ENCODE measurements at regions not wholly inside any gene's neighbourhood (a gene's known extent, or its start where the extent isn't known, plus 50 kb on each side); places are given as distances from the start of the nearest gene placed in this dataset.

DNA sequence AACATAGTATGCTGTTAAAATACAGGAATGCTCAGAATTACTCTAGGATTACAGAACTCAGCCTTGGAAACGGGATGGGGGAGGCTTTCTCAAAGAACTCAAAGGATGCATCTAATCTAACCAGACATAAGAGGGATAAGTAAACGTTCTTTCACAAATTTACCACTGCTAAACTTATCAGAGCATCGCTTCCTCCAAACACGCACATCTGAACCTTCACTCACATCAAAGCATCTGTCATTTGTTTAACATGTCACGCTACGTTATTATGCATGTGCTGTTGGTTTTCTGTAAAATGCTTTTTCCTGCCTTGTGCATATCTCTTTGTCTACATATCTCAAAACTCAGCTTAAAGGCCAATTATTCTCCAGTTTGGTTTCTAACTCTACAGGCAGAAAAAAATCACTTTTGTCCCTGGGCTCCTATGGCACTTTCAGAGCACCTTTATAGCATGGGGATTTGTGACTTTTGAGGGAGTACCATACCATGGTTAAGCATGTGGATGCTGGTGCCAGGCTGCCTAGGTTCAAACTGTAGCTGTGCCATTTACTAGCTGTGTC lies 106.7 kb upstream of the FSHR start:
- Histone ChIP-seq H3K36me3 (ENCODE audit: control insufficient read depth in 5 of 5, insufficient read depth in 5 of 5, low read length in 5 of 5) (no peaks in the 10 kb centered on the region), H3K27ac (ENCODE audit: low read depth, low read length) (no peak overlapping the region), H3K9me3 (ENCODE audit: control insufficient read depth in 5 of 5, low read length in 5 of 5) (no peaks in the 10 kb centered on the region), H3K4me1 (ENCODE audit: control insufficient read depth in 5 of 5, insufficient read depth in 5 of 5, low read length in 5 of 5) (peaks cover 0 to 3% (median 0%) of the 10 kb centered on the region in 5 donors), H3K4me3 (ENCODE audit: low read depth in 1 of 5, low read length in 5 of 5) (no peak overlapping the region), H3K27me3 (ENCODE audit: control insufficient read depth in 5 of 5, insufficient read depth in 4 of 5, low read length in 5 of 5) (peaks cover 0 to 2% (median 0%) of the 10 kb centered on the region in 5 donors), H3K9ac (ENCODE audit: low read length in 5 of 5) (no peak overlapping the region)

DNA sequence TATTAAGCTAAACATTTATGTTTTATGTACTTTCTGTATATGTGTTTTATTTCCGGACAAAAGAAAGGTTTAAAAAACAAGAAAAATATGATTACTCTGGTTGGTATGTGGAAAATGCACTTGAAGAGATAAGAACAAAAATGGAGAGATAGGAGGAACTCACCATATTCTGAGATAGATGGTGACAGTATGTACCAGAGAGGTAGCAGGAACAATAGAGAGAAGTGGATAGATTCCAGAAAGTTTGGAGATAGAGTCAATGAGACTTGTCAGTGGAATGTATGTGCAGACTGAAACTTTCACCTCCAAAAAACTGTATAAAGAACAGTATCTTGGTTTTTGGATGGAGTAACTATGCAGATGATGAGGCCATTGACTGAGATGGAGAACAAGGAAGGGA lies 105.6 kb upstream of the FSHR start:
- H3K27me3 ChIP-seq (ENCODE audit: control insufficient read depth in 5 of 5, insufficient read depth in 4 of 5, low read length in 5 of 5) = peaks cover 0 to 2% (median 0%) of the 10 kb centered on the region in 5 donors
- no peaks in the 10 kb centered on the region for H3K36me3 ChIP-seq (ENCODE audit: control insufficient read depth in 5 of 5, insufficient read depth in 5 of 5, low read length in 5 of 5)
- no peaks in the 10 kb centered on the region for H3K9me3 ChIP-seq (ENCODE audit: control insufficient read depth in 5 of 5, low read length in 5 of 5)
- H3K27ac ChIP-seq (ENCODE audit: low read depth, low read length) = no peak overlapping the region
- H3K9ac ChIP-seq (ENCODE audit: low read length in 5 of 5) = no peak overlapping the region
- no peak overlapping the region for H3K4me3 ChIP-seq (ENCODE audit: low read depth in 1 of 5, low read length in 5 of 5)
- H3K4me1 ChIP-seq (ENCODE audit: control insufficient read depth in 5 of 5, insufficient read depth in 5 of 5, low read length in 5 of 5) = no peaks in the 10 kb centered on the region

DNA sequence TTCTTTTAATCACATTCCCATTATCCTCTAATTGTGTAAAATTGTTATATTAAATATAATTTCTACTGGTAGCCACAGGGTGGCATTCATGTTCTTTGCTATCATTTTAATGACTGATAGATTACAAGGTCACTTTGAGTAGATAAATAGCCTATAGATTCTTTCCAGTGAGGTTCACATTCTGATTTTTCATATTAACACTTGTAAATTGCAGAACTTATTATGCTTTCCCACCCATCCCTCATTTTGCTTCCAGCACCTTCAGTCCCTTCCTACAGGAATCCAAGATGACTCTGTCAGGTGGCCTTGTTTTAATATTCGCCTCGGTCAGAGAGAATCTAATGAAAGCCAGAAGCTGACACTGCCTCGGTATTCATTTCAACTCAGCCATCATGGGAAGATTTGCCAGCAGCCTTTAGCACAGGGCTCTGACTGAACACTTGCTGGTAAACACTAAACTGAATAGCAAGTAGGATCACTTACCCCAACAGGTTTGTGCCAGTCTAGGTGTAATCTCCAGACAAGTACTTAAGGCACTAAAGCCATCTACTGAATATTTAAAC lies 101.2 kb upstream of the FSHR start:
- Histone ChIP-seq H3K4me1 (ENCODE audit: control insufficient read depth in 5 of 5, insufficient read depth in 5 of 5, low read length in 5 of 5) (peaks cover 0 to 4% (median 0%) of the 10 kb centered on the region in 5 donors), H3K4me3 (ENCODE audit: low read depth in 1 of 5, low read length in 5 of 5) (no peak overlapping the region), H3K9me3 (ENCODE audit: control insufficient read depth in 5 of 5, low read length in 5 of 5) (no peaks in the 10 kb centered on the region), H3K27me3 (ENCODE audit: control insufficient read depth in 5 of 5, insufficient read depth in 4 of 5, low read length in 5 of 5) (no peaks in the 10 kb centered on the region), H3K27ac (ENCODE audit: low read depth, low read length) (no peak overlapping the region), H3K9ac (ENCODE audit: low read length in 5 of 5) (no peak overlapping the region), H3K36me3 (ENCODE audit: control insufficient read depth in 5 of 5, insufficient read depth in 5 of 5, low read length in 5 of 5) (no peaks in the 10 kb centered on the region)

DNA sequence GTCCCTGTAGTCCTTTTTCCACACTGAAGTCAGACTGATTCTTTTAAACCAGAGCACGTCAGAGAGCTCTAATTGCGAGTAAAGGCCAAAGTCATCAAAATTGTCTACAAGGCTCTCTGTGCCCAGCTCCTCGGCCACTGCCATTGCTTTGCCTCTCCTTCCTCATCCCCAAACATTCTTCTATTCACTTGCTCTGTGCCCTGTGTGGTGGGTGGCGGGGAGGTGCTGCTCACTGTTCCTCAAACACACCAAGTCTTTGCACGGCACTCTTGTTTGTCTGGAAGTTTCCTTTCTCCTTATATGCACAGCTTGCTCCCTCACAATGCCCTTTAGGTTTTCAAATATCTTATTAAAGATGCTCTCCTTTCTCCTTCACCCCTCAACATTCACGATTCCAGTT lies 100.1 kb upstream of the FSHR start:
- H3K27ac ChIP-seq (ENCODE audit: low read depth, low read length) = no peak overlapping the region
- H3K9me3 ChIP-seq (ENCODE audit: control insufficient read depth in 5 of 5, low read length in 5 of 5) = no peaks in the 10 kb centered on the region
- H3K36me3 ChIP-seq (ENCODE audit: control insufficient read depth in 5 of 5, insufficient read depth in 5 of 5, low read length in 5 of 5) = no peaks in the 10 kb centered on the region
- peak overlapping the region in 1 of 5 donors; percentile 4 for H3K9ac ChIP-seq (ENCODE audit: low read length in 5 of 5)
- peaks cover 0 to 4% (median 0%) of the 10 kb centered on the region in 5 donors for H3K4me1 ChIP-seq (ENCODE audit: control insufficient read depth in 5 of 5, insufficient read depth in 5 of 5, low read length in 5 of 5)
- H3K27me3 ChIP-seq (ENCODE audit: control insufficient read depth in 5 of 5, insufficient read depth in 4 of 5, low read length in 5 of 5) = no peaks in the 10 kb centered on the region
- no peak overlapping the region for H3K4me3 ChIP-seq (ENCODE audit: low read depth in 1 of 5, low read length in 5 of 5)

DNA sequence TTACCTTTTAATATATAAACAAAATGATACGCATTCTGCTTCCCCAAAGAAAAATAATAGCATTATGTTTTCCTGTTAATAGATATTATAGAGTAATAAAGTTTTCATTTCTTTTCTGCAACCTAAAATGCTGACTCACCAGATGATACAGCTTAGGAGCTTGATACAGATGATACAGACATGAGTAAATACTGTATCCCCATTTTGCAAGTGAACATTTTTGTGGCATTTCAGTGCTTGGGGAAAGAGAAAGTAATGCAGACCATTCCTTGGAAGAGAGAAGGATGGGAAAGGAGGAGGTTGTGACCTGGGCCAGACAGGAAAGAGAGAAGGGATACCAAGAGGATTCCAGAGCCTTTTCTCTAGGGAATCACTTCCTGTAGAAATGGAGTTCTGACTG lies 97.5 kb upstream of the FSHR start:
- no peak overlapping the region for H3K9ac ChIP-seq (ENCODE audit: low read length in 5 of 5)
- H3K36me3 ChIP-seq (ENCODE audit: control insufficient read depth in 5 of 5, insufficient read depth in 5 of 5, low read length in 5 of 5) = no peaks in the 10 kb centered on the region

DNA sequence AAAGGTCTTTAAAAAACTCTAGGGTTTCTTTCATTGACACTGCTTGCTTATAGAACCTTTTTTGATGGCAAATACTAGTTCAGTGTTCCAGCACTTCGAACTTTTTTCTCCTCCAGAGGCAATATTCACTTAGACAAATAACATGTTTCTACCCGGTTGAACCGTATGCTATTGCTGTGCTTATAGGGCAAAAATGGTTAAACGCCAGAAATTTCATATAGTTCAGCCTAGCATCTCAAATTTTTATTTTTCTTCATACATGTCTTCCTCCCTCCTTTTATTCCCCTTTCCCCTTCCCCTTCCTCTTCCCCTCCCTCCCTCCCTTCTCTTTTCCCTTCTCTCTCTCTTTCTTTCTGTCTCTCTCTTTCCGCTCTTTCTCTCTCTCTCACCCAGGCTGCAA lies 96.9 kb upstream of the FSHR start:
- Histone ChIP-seq H3K4me3 (ENCODE audit: low read depth in 1 of 5, low read length in 5 of 5) (no peak overlapping the region), H3K27ac (ENCODE audit: low read depth, low read length) (no peak overlapping the region), H3K4me1 (ENCODE audit: control insufficient read depth in 5 of 5, insufficient read depth in 5 of 5, low read length in 5 of 5) (peaks cover 0 to 4% (median 3%) of the 10 kb centered on the region in 5 donors), H3K9ac (ENCODE audit: low read length in 5 of 5) (no peak overlapping the region), H3K9me3 (ENCODE audit: control insufficient read depth in 5 of 5, low read length in 5 of 5) (no peaks in the 10 kb centered on the region), H3K27me3 (ENCODE audit: control insufficient read depth in 5 of 5, insufficient read depth in 4 of 5, low read length in 5 of 5) (no peaks in the 10 kb centered on the region), H3K36me3 (ENCODE audit: control insufficient read depth in 5 of 5, insufficient read depth in 5 of 5, low read length in 5 of 5) (no peaks in the 10 kb centered on the region)

More for the DNA sequence above, 97.5 kb upstream of the FSHR start:
- no peak overlapping the region for H3K4me3 ChIP-seq (ENCODE audit: low read depth in 1 of 5, low read length in 5 of 5)
- peaks cover 0 to 4% (median 3%) of the 10 kb centered on the region in 5 donors for H3K4me1 ChIP-seq (ENCODE audit: control insufficient read depth in 5 of 5, insufficient read depth in 5 of 5, low read length in 5 of 5)
- H3K9me3 ChIP-seq (ENCODE audit: control insufficient read depth in 5 of 5, low read length in 5 of 5) = no peaks in the 10 kb centered on the region
- no peak overlapping the region for H3K27ac ChIP-seq (ENCODE audit: low read depth, low read length)
- no peaks in the 10 kb centered on the region for H3K27me3 ChIP-seq (ENCODE audit: control insufficient read depth in 5 of 5, insufficient read depth in 4 of 5, low read length in 5 of 5)

DNA sequence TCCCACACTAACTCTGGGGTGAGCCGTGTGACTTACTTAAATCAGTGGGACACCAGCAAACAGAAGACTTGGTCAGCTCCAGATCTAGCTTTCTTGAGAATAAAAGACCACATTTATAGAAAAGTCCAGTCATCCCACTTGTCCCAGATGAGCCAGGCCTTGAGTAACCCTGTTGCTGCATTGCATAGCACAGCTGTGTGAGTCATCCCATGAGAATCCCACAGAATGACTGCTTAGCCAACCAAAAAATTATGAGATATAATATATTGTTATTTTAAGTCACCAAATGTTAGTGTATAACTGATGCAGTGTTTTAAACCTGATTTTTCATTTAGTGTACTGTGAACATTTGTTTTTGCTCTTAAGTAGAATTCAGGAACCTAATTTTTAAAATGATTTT lies 94.2 kb upstream of the FSHR start:
- Histone ChIP-seq H3K36me3 (ENCODE audit: control insufficient read depth in 5 of 5, insufficient read depth in 5 of 5, low read length in 5 of 5) (no peaks in the 10 kb centered on the region), H3K9me3 (ENCODE audit: control insufficient read depth in 5 of 5, low read length in 5 of 5) (peaks cover 0 to 3% (median 0%) of the 10 kb centered on the region in 5 donors), H3K27ac (ENCODE audit: low read depth, low read length) (no peak overlapping the region), H3K4me1 (ENCODE audit: control insufficient read depth in 5 of 5, insufficient read depth in 5 of 5, low read length in 5 of 5) (peaks cover 0 to 4% (median 3%) of the 10 kb centered on the region in 5 donors), H3K9ac (ENCODE audit: low read length in 5 of 5) (no peak overlapping the region), H3K27me3 (ENCODE audit: control insufficient read depth in 5 of 5, insufficient read depth in 4 of 5, low read length in 5 of 5) (no peaks in the 10 kb centered on the region), H3K4me3 (ENCODE audit: low read depth in 1 of 5, low read length in 5 of 5) (no peak overlapping the region)

DNA sequence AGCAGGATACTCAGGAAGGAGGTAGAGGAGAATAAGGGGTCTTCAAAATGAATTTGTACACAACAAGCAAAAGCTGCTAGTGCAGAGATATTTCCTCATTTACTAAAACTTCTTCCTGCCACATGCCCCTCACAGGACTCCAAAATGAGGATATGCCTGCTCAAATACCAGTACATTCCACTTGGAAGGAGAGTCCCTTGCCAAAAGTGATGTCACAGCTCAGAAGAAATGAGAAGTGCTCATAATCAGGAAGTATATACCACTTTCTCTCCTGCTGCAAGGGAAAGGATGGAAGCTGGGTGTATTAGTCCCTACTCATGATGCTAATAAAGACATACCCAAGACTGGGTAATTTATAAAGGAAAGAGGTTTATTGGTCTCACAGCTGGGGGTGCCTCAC lies 87.7 kb upstream of the FSHR start:
- Histone ChIP-seq H3K4me3 (ENCODE audit: low read depth in 1 of 5, low read length in 5 of 5) (no peak overlapping the region), H3K36me3 (ENCODE audit: control insufficient read depth in 5 of 5, insufficient read depth in 5 of 5, low read length in 5 of 5) (no peaks in the 10 kb centered on the region), H3K9me3 (ENCODE audit: control insufficient read depth in 5 of 5, low read length in 5 of 5) (peaks cover 0 to 3% (median 0%) of the 10 kb centered on the region in 5 donors), H3K27ac (ENCODE audit: low read depth, low read length) (no peak overlapping the region), H3K9ac (ENCODE audit: low read length in 5 of 5) (no peak overlapping the region), H3K4me1 (ENCODE audit: control insufficient read depth in 5 of 5, insufficient read depth in 5 of 5, low read length in 5 of 5) (no peaks in the 10 kb centered on the region), H3K27me3 (ENCODE audit: control insufficient read depth in 5 of 5, insufficient read depth in 4 of 5, low read length in 5 of 5) (peaks cover 0 to 2% (median 0%) of the 10 kb centered on the region in 5 donors)

DNA sequence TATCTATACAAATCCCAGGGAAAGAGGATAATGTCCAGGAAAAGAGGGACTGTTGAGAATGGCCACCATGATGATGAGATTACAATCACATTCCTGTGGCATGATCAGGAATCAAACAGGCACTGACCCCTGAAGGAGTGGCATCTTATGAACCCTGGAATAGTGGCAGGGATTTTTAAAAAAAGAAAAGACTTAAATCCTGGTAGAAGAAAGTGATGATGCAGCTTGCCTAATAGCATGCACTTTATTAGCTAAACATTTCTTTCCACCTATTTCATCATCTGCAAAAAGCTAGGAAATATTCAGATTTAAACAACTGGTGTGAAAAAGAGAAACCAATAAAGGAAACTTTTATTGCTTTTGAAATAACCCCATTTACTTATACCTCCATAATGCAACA lies 87.2 kb upstream of the FSHR start:
- Histone ChIP-seq H3K36me3 (ENCODE audit: control insufficient read depth in 5 of 5, insufficient read depth in 5 of 5, low read length in 5 of 5) (no peaks in the 10 kb centered on the region), H3K27ac (ENCODE audit: low read depth, low read length) (no peak overlapping the region), H3K4me1 (ENCODE audit: control insufficient read depth in 5 of 5, insufficient read depth in 5 of 5, low read length in 5 of 5) (no peaks in the 10 kb centered on the region), H3K4me3 (ENCODE audit: low read depth in 1 of 5, low read length in 5 of 5) (no peak overlapping the region), H3K9ac (ENCODE audit: low read length in 5 of 5) (no peak overlapping the region), H3K9me3 (ENCODE audit: control insufficient read depth in 5 of 5, low read length in 5 of 5) (peaks cover 0 to 3% (median 0%) of the 10 kb centered on the region in 5 donors), H3K27me3 (ENCODE audit: control insufficient read depth in 5 of 5, insufficient read depth in 4 of 5, low read length in 5 of 5) (peaks cover 0 to 2% (median 0%) of the 10 kb centered on the region in 5 donors)

DNA sequence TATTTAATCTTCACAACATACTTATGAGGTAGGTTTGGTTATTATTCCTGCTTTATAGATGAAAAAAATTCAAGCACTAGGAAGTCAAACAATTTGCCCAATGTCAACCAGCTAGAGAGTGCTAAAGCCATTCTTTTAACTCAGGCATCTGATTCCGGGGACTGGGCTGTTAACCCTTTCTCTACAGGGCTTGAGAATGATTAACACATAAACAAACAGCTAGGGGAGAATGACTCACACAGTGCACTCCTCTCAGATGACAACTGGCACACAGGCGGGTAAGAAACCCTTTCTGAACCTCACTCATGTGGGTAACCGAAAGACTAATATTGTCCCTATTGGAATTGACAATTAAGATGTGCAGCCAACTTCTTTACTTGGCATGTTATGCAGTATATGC lies 86.3 kb upstream of the FSHR start:
- Histone ChIP-seq H3K27ac (ENCODE audit: low read depth, low read length) (no peak overlapping the region), H3K9me3 (ENCODE audit: control insufficient read depth in 5 of 5, low read length in 5 of 5) (peaks cover 0 to 3% (median 0%) of the 10 kb centered on the region in 5 donors), H3K4me1 (ENCODE audit: control insufficient read depth in 5 of 5, insufficient read depth in 5 of 5, low read length in 5 of 5) (no peaks in the 10 kb centered on the region), H3K27me3 (ENCODE audit: control insufficient read depth in 5 of 5, insufficient read depth in 4 of 5, low read length in 5 of 5) (peaks cover 0 to 2% (median 0%) of the 10 kb centered on the region in 5 donors), H3K36me3 (ENCODE audit: control insufficient read depth in 5 of 5, insufficient read depth in 5 of 5, low read length in 5 of 5) (no peaks in the 10 kb centered on the region), H3K9ac (ENCODE audit: low read length in 5 of 5) (no peak overlapping the region), H3K4me3 (ENCODE audit: low read depth in 1 of 5, low read length in 5 of 5) (no peak overlapping the region)

Measured in subcutaneous abdominal adipose tissue (tissue), 5 donors.